H1 (cell line): ENCODE measurements at regions not wholly inside any gene's neighbourhood (a gene's known extent, or its start where the extent isn't known, plus 50 kb on each side); places are given as distances from the start of the nearest gene placed in this dataset.

ENCODE experiments used
- CEBPB ChIP-seq: IDR thresholded peaks from 2 replicates; pipeline ENCODE4 v1.6.1; 2012; ENCODE audit warnings: low read depth, low read length
- KDM1A ChIP-seq: fragments of 200-600, 300-600 bp; sonication (generic); IDR thresholded peaks from 2 replicates; pipeline ENCODE4 v1.7.1; 2016; ENCODE audit warnings: mild to moderate bottlenecking, low read length, borderline replicate concordance
- RAD21 ChIP-seq, 2 experiments: IDR thresholded peaks in 1 of 2; conservative IDR thresholded peaks in 1 of 2; 2 replicates each; pipeline ENCODE4 v1.6.1; 2011; ENCODE audit warnings: low read depth in 2 of 2, low read length in 2 of 2, improper control_type of control experiment in 1 of 2, inconsistent platforms in 1 of 2, mild to moderate bottlenecking in 1 of 2, moderate library complexity in 1 of 2
- RXRA ChIP-seq: IDR thresholded peaks from 2 replicates; pipeline ENCODE4 v1.6.1; 2011; ENCODE audit warnings: low read depth, mild to moderate bottlenecking, low read length, moderate library complexity; ENCODE audit not compliant: insufficient read depth
- TF ChIP-seq, protein P1 (sequence below): IDR thresholded peaks from 2 replicates; pipeline ENCODE4 v1.6.1; 2011; ENCODE audit warnings: low read length, improper control_type of control experiment

- TF ChIP-seq KDM1A (no peak), RXRA (no peak), CEBPB (no peak), RAD21 (IDR thresholded peaks at IDR 0.05 in 1 of 2, conservative IDR thresholded peaks at IDR 0.05 in 1 of 2; ENCODE audit: low read depth in 2 of 2, low read length in 2 of 2) (no peak)
- TF ChIP-seq, protein P1, sequence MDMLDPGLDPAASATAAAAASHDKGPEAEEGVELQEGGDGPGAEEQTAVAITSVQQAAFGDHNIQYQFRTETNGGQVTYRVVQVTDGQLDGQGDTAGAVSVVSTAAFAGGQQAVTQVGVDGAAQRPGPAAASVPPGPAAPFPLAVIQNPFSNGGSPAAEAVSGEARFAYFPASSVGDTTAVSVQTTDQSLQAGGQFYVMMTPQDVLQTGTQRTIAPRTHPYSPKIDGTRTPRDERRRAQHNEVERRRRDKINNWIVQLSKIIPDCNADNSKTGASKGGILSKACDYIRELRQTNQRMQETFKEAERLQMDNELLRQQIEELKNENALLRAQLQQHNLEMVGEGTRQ: no peak
Measured at GRCh38 chr5:142425286-142426065, 100.7 kb upstream of the SPRY4 start (continued).
